GM21447 (cell line): ENCODE measurements at regions not wholly inside any gene's neighbourhood (a gene's known extent, or its start where the extent isn't known, plus 50 kb on each side); places are given as distances from the start of the nearest gene placed in this dataset.
"Not testable (repeated sequence)": the region's sequence is repeated elsewhere in the genome, so short reads cannot be mapped to it uniquely, and the experiment has no call there.

Experiments
- ATAC-seq: cut with Tn5 transposase; IDR thresholded peaks from one replicate; pipeline ENCODE4 v1.9.1; 2021; ENCODE audit not compliant: unreplicated experiment

- no peak for ATAC-seq
These were observed 251.4 kb upstream of the IL12B start for GRCh38 chr5:159581502-159582249.

GRCh38 chr5:159582756-159583541 lies 252.7 kb upstream of the IL12B start:
- no peak for ATAC-seq

GRCh38 chr5:159586921-159587320 lies 256.6 kb upstream of the IL12B start:
- ATAC-seq = no peak

- no peak for ATAC-seq
These were observed 258.7 kb upstream of the IL12B start for GRCh38 chr5:159588941-159589340.

GRCh38 chr5:159593518-159594073 lies 263.3 kb upstream of the IL12B start:
- no peak for ATAC-seq

GRCh38 chr5:159595561-159595960 lies 265.3 kb upstream of the IL12B start:
- not testable (repeated sequence) for ATAC-seq

GRCh38 chr5:159601216-159601615 lies 270.9 kb upstream of the IL12B start:
- no peak for ATAC-seq

- ATAC-seq = no peak
These were observed 272.1 kb upstream of the IL12B start for GRCh38 chr5:159602434-159602833.

GRCh38 chr5:159605585-159605984 lies 275.3 kb upstream of the IL12B start:
- no peak for ATAC-seq

- ATAC-seq = no peak
These were observed 279.1 kb upstream of the IL12B start for GRCh38 chr5:159609359-159609758.

GRCh38 chr5:159610966-159611579 lies 280.8 kb upstream of the IL12B start:
- no peak for ATAC-seq

- no peak for ATAC-seq
These were observed 286.7 kb upstream of the IL12B start for GRCh38 chr5:159616952-159617351.

GRCh38 chr5:159619826-159620225 lies 289.5 kb upstream of the IL12B start:
- ATAC-seq = no peak

GRCh38 chr5:159620853-159621540 lies 290.7 kb upstream of the IL12B start:
- ATAC-seq = no peak

GRCh38 chr5:159628703-159629102 lies 287.6 kb upstream of the ADRA1B start:
- no peak for ATAC-seq

- ATAC-seq = no peak
These were observed 287.1 kb upstream of the ADRA1B start for GRCh38 chr5:159629158-159629557.

GRCh38 chr5:159630545-159630944 lies 285.7 kb upstream of the ADRA1B start:
- no peak for ATAC-seq

- ATAC-seq = no peak
These were observed 285.3 kb upstream of the ADRA1B start for GRCh38 chr5:159631001-159631400.

- no peak for ATAC-seq
These were observed 283.4 kb upstream of the ADRA1B start for GRCh38 chr5:159632866-159633265.

GRCh38 chr5:159638481-159638880 lies 277.8 kb upstream of the ADRA1B start:
- no peak for ATAC-seq

- no peak for ATAC-seq
These were observed 277.2 kb upstream of the ADRA1B start for GRCh38 chr5:159638954-159639559.
